B cell (primary cell): ENCODE measurements at regions not wholly inside any gene's neighbourhood (a gene's known extent, or its start where the extent isn't known, plus 50 kb on each side); places are given as distances from the start of the nearest gene placed in this dataset.

Experiments used
- ATAC-seq: fragments of 200-7000 bp; cut with Tn5 transposase; one replicate; pipeline ENCODE4 v1.10.0; 2021; ENCODE audit warnings: low read depth, mild to moderate bottlenecking, moderate number of reproducible peaks, moderate library complexity
- CTCF ChIA-PET: fragments of 350-600 bp; sonication (Branson Sonifier 250); formaldehyde crosslinking; loops from one replicate; lab custom pipeline; 2021; ENCODE audit warnings: antibody characterized with exemption, inconsistent platforms; lab: Charles Lee
- POLR2A ChIA-PET: fragments of 350-600 bp; sonication (Branson Sonifier 250); formaldehyde crosslinking; loops from one replicate; lab custom pipeline; 2021; ENCODE audit warnings: antibody characterized with exemption; lab: Charles Lee
- DNase-seq: peaks from one replicate; pipeline ENCODE4 v3.0.0; 2013
- H2AFZ ChIP-seq: 2 replicates; pipeline ENCODE4 v1.6.1; 2012; ENCODE audit warnings: mild to moderate bottlenecking, low read depth, low read length; ENCODE audit not compliant: insufficient read depth, poor library complexity, severe bottlenecking
- H3K27ac ChIP-seq, 2 donors: 1 replicate in 1 of 2; 2 replicates in 1 of 2; pipeline ENCODE4 v1.5.1; 2012 to 2013; ENCODE audit warnings: low read length in 2 of 2, mild to moderate bottlenecking in 2 of 2, moderate library complexity in 1 of 2
- H3K27me3 ChIP-seq, 4 experiments: fragments of 200-600 bp in 1 of 4; sonication (generic) in 1 of 4; replicated peaks in 1 of 4; 1 replicate in 2 of 4; 2 replicates in 2 of 4; pipeline versions ENCODE4 v1.6.1 to v1.7.0; 2013 to 2016; ENCODE audit warnings: low read length in 3 of 4, mild to moderate bottlenecking in 2 of 4, mixed read lengths in 1 of 4, moderate library complexity in 1 of 4; ENCODE audit not compliant: insufficient read depth in 4 of 4, control insufficient read depth in 3 of 4; ENCODE audit errors: control extremely low read depth in 1 of 4
- H3K36me3 ChIP-seq, 2 experiments: replicated peaks in 1 of 2; 1 replicate in 1 of 2; 2 replicates in 1 of 2; pipeline versions ENCODE4 v1.6.1 to v1.7.1; 2013; ENCODE audit warnings: low read length in 1 of 2; ENCODE audit not compliant: insufficient read depth in 2 of 2, control insufficient read depth in 1 of 2; ENCODE audit errors: control extremely low read depth in 1 of 2, extremely low read depth in 1 of 2
- H3K4me1 ChIP-seq, 2 donors: fragments of 200-600 bp in 1 of 2; sonication (generic) in 1 of 2; 1 replicate in 1 of 2; 2 replicates in 1 of 2; pipeline versions ENCODE4 v1.5.1 to v1.6.1; 2013 to 2017; ENCODE audit warnings: low read length in 2 of 2; ENCODE audit not compliant: control insufficient read depth in 2 of 2, insufficient read depth in 2 of 2
- H3K4me2 ChIP-seq: replicated peaks from 2 replicates; pipeline ENCODE3; 2012; ENCODE audit warnings: mild to moderate bottlenecking, low read depth, low read length; ENCODE audit not compliant: poor library complexity, severe bottlenecking
- H3K4me3 ChIP-seq, 5 experiments: fragments of 200-600 bp in 1 of 5; sonication (generic) in 1 of 5; 1 replicate in 3 of 5; 2 replicates in 2 of 5; pipeline versions ENCODE4 v1.5.1 to v1.7.0; 2011 to 2016; ENCODE audit warnings: low read length in 4 of 5, mild to moderate bottlenecking in 4 of 5, low read depth in 2 of 5, control low read depth in 1 of 5, moderate library complexity in 1 of 5; ENCODE audit not compliant: insufficient read depth in 1 of 5; ENCODE audit errors: control extremely low read depth in 1 of 5, extremely low read depth in 1 of 5
- H3K79me2 ChIP-seq: fragments of 200-600 bp; sonication (generic); one replicate; pipeline ENCODE4 v1.6.0; 2016; ENCODE audit warnings: low read length; ENCODE audit not compliant: control insufficient read depth, insufficient read depth
- H3K9ac ChIP-seq: fragments of 200-600 bp; sonication (generic); 2 replicates; pipeline ENCODE4 v1.6.1; 2017; ENCODE audit warnings: mild to moderate bottlenecking, low read length, moderate library complexity
- H3K9me3 ChIP-seq, 3 donors: one replicate each; pipeline versions ENCODE4 v1.6.1 to v1.7.1; 2013; ENCODE audit warnings: low read length in 2 of 3; ENCODE audit not compliant: control insufficient read depth in 2 of 3, insufficient read depth in 1 of 3; ENCODE audit errors: control extremely low read depth in 1 of 3
- H4K20me1 ChIP-seq: 2 replicates; pipeline ENCODE4 v1.6.0; 2012; ENCODE audit warnings: mild to moderate bottlenecking, low read length; ENCODE audit not compliant: insufficient read depth, control insufficient read depth, poor library complexity, severe bottlenecking
- H3K27ac Mint-ChIP-seq: one replicate; pipeline ENCODE4 v1.8.0; 2021; ENCODE audit warnings: mixed read lengths
- H3K27me3 Mint-ChIP-seq: one replicate; pipeline ENCODE4 v1.8.0; 2021; ENCODE audit warnings: mixed read lengths
- H3K4me1 Mint-ChIP-seq: one replicate; pipeline ENCODE4 v1.8.0; 2021; ENCODE audit warnings: mixed read lengths
- H3K4me3 Mint-ChIP-seq: one replicate; pipeline ENCODE4 v1.8.0; 2021; ENCODE audit warnings: mixed read lengths
- H3K9me3 Mint-ChIP-seq: one replicate; pipeline ENCODE4 v1.8.0; 2022; ENCODE audit warnings: mixed read lengths; ENCODE audit not compliant: insufficient read depth
- EZH2 ChIP-seq: IDR thresholded peaks from 2 replicates; pipeline ENCODE4 v1.6.1; 2012; ENCODE audit warnings: borderline replicate concordance, low read depth, mild to moderate bottlenecking, moderate library complexity, low read length; ENCODE audit not compliant: insufficient read depth, poor library complexity, severe bottlenecking
- WGBS: methylation state at CpG from one replicate; pipeline ENCODE4 v1.1.5; 2013; ENCODE audit warnings: missing lambda C conversion rate; ENCODE audit not compliant: insufficient coverage; 5-methylcytosine and 5-hydroxymethylcytosine counted together
- intact Hi-C: fragments of 100-400 bp; cut with micrococcal nuclease; formaldehyde crosslinking; loops from one replicate; pipeline ENCODE4 v1.10.0; 2022
- TF ChIP-seq, protein P1 (sequence below): fragments of 200-600 bp; IDR thresholded peaks from one replicate; pipeline ENCODE4 v1.8.0; 2022; ENCODE audit warnings: antibody characterized with exemption, mild to moderate bottlenecking

DNA sequence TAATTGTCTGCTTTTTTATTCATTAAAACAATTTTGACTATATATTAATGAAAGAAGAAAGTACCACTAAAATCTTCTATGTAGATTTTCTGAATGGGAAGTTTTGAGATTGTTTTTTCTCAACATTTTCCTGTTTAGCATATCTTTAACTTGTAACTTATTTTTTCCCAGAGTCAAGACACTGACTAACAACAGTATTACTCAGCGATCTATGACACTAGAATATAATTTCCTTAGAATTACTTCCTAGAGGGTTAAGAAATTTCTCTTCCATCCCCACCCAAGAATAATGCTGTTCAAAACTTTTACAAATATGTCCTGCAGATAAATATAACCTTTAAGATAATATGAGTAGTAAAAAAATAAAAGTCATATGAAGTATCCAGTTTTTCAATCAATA, 218.2 kb upstream of the NR5A2 start:
- Mint-ChIP-seq H3K4me1 (no peaks in the 10 kb centered on the region), H3K27me3 (peaks cover 28% of the 10 kb centered on the region), H3K4me3 (no peak overlapping the region), H3K9me3 (no peaks in the 10 kb centered on the region), H3K27ac (no peak overlapping the region)
- no peak for TF ChIP-seq EZH2
- TF ChIP-seq, protein P1, sequence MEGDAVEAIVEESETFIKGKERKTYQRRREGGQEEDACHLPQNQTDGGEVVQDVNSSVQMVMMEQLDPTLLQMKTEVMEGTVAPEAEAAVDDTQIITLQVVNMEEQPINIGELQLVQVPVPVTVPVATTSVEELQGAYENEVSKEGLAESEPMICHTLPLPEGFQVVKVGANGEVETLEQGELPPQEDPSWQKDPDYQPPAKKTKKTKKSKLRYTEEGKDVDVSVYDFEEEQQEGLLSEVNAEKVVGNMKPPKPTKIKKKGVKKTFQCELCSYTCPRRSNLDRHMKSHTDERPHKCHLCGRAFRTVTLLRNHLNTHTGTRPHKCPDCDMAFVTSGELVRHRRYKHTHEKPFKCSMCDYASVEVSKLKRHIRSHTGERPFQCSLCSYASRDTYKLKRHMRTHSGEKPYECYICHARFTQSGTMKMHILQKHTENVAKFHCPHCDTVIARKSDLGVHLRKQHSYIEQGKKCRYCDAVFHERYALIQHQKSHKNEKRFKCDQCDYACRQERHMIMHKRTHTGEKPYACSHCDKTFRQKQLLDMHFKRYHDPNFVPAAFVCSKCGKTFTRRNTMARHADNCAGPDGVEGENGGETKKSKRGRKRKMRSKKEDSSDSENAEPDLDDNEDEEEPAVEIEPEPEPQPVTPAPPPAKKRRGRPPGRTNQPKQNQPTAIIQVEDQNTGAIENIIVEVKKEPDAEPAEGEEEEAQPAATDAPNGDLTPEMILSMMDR = no peak
- H3K4me3 ChIP-seq = no peak overlapping the region
- no peak overlapping the region for H2AFZ ChIP-seq
- ATAC-seq (no peak), DNase-seq (no peak)
- no peaks in the 10 kb centered on the region for H4K20me1 ChIP-seq
- H3K27me3 ChIP-seq = no peaks in the 10 kb centered on the region
- intact Hi-C loops = no loop called here
- H3K9ac ChIP-seq = no peak overlapping the region
- H3K9me3 ChIP-seq = peaks cover 0 to 1% (median 0%) of the 10 kb centered on the region in 3 donors
- no peaks in the 10 kb centered on the region for H3K36me3 ChIP-seq
- no peak overlapping the region for H3K27ac ChIP-seq
- no peaks in the 10 kb centered on the region for H3K4me1 ChIP-seq
- ChIA-PET POLR2A (no interaction called here), CTCF (no interaction called here)
- H3K79me2 ChIP-seq = no peaks in the 10 kb centered on the region
- H3K4me2 ChIP-seq = no peak overlapping the region
- WGBS = no CpG with 5 or more reads among the region's 1 CpG

DNA sequence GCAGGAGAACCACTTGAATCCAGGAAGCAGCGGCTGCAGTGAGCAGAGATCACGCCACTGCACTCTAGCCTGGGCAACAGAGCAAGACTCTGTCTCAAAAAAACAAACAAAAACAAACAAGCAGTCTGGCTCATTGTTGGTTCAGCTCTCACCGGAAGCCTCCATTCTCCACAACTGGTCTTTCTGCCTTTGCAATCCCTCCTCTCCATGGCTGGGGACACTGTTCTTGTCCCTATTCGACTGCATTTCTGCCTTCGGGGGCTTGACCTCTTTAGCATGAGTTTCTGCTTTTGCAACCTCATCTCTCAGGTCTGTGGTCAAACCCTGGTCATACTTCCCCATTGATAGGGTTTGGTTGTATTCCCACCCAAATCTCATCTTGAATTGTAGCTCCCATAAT, 216.3 kb upstream of the NR5A2 start:
- TF ChIP-seq, protein P1 = no peak
- TF ChIP-seq EZH2 = no peak
- H3K79me2 ChIP-seq = no peaks in the 10 kb centered on the region
- Mint-ChIP-seq H3K9me3 (peaks cover 2% of the 10 kb centered on the region), H3K27ac (no peak overlapping the region), H3K4me3 (no peak overlapping the region), H3K27me3 (peaks cover 16% of the 10 kb centered on the region), H3K4me1 (no peaks in the 10 kb centered on the region)
- no peaks in the 10 kb centered on the region for H4K20me1 ChIP-seq
- ChIA-PET CTCF (no interaction called here), POLR2A (no interaction called here)
- H3K27ac ChIP-seq = no peak overlapping the region
- no peaks in the 10 kb centered on the region for H3K36me3 ChIP-seq
- H2AFZ ChIP-seq = no peak overlapping the region
- DNase-seq (no peak), ATAC-seq (no peak)
- no peak overlapping the region for H3K4me2 ChIP-seq
- H3K4me3 ChIP-seq = no peak overlapping the region
- H3K9me3 ChIP-seq = peaks cover 0 to 7% (median 3%) of the 10 kb centered on the region in 3 donors
- H3K4me1 ChIP-seq = no peaks in the 10 kb centered on the region
- H3K9ac ChIP-seq = no peak overlapping the region
- no peaks in the 10 kb centered on the region for H3K27me3 ChIP-seq
- WGBS = 91% methylated on average over 4 of the region's 5 CpGs
- intact Hi-C loops = no loop called here
